ENCODE measurements at regions not wholly inside any gene's neighbourhood (a gene's known extent, or its start where the extent isn't known, plus 50 kb on each side); places are given as distances from the start of the nearest gene placed in this dataset.

GRCh38 chr11:122173074-122173450 lies 57.0 kb upstream of the BLID start:
- intact Hi-C loops (cut with micrococcal nuclease): no loop called here
- no peaks in the 10 kb centered on the region for H3K9me3 ChIP-seq (replicated peaks; ENCODE audit: control insufficient read depth, insufficient read depth, low read depth, low read length)
- H3K9me1 ChIP-seq (ENCODE audit: control insufficient read depth, insufficient read depth, low read length): no peaks in the 10 kb centered on the region
- H3K4me2 ChIP-seq (ENCODE audit: insufficient read depth, low read length): no peak overlapping the region
- no peaks in the 10 kb centered on the region for H3K27me3 ChIP-seq (ENCODE audit: control insufficient read depth in 2 of 2, insufficient read depth in 2 of 2, low read length in 2 of 2)
- CTCF ChIA-PET (ENCODE audit: low intra/inter-chr PET ratio): no interaction called here
- no peaks in the 10 kb centered on the region for H3K4me1 ChIP-seq (replicated peaks in 1 of 2; ENCODE audit: control insufficient read depth in 2 of 2, insufficient read depth in 2 of 2, low read length in 2 of 2)
- H3K79me2 ChIP-seq (ENCODE audit: control insufficient read depth, insufficient read depth, low read length): no peaks in the 10 kb centered on the region
- BruUV-seq (replicated peaks): no TSS peak
- 0% methylated on average over 1 of the region's 1 CpG for WGBS (ENCODE audit: insufficient coverage, low coverage, missing lambda C conversion rate)
- TF ChIP-seq RCOR1 (IDR thresholded peaks at IDR 0.05; ENCODE audit: borderline replicate concordance in 1 of 2, low read depth in 2 of 2, low read length in 2 of 2) (no peak), GATA2 (CRISPR knock-in tag; IDR thresholded peaks at IDR 0.05) (no peak), KAT8 (IDR thresholded peaks at IDR 0.05; ENCODE audit: low read depth) (no peak), ZKSCAN3 (CRISPR knock-in tag; IDR thresholded peaks at IDR 0.05) (no peak)
- in situ Hi-C loops (cut with MboI): no loop called here
- POLR2A ChIA-PET: no interaction called here
- no peak overlapping the region for H3K4me3 ChIP-seq
- H4K20me1 ChIP-seq (replicated peaks; ENCODE audit: control insufficient read depth, insufficient read depth, low read length): no peaks in the 10 kb centered on the region
- no peak for FAIRE-seq
- no peak overlapping the region for H3K9ac ChIP-seq (ENCODE audit: insufficient read depth in 1 of 2, low read depth in 2 of 2, low read length in 2 of 2)
- H2AFZ ChIP-seq (ENCODE audit: low read depth, low read length): no peak overlapping the region
- no peak for ATAC-seq
- DNase-seq (ENCODE audit: extremely low read depth in 1 of 4, low spot score in 3 of 4): no peak
- H3K36me3 ChIP-seq (ENCODE audit: control insufficient read depth, insufficient read depth, low read length): no peaks in the 10 kb centered on the region
- H3K27ac ChIP-seq (ENCODE audit: extremely low read depth, low read depth, low read length): no peak overlapping the region

GRCh38 chr11:122172352-122173073 lies 56.5 kb upstream of the BLID start:
- ChIA-PET POLR2A (no interaction called here), CTCF (ENCODE audit: low intra/inter-chr PET ratio) (no interaction called here)
- no TSS peak for BruUV-seq (replicated peaks)
- Histone ChIP-seq H3K27me3 (ENCODE audit: control insufficient read depth in 2 of 2, insufficient read depth in 2 of 2, low read length in 2 of 2) (no peaks in the 10 kb centered on the region), H3K9ac (ENCODE audit: insufficient read depth in 1 of 2, low read depth in 2 of 2, low read length in 2 of 2) (no peak overlapping the region), H3K9me3 (replicated peaks; ENCODE audit: control insufficient read depth, insufficient read depth, low read depth, low read length) (no peaks in the 10 kb centered on the region), H3K4me3 (no peak overlapping the region), H3K9me1 (ENCODE audit: control insufficient read depth, insufficient read depth, low read length) (no peaks in the 10 kb centered on the region), H3K4me1 (replicated peaks in 1 of 2; ENCODE audit: control insufficient read depth in 2 of 2, insufficient read depth in 2 of 2, low read length in 2 of 2) (no peaks in the 10 kb centered on the region), H3K36me3 (ENCODE audit: control insufficient read depth, insufficient read depth, low read length) (no peaks in the 10 kb centered on the region), H3K4me2 (ENCODE audit: insufficient read depth, low read length) (no peak overlapping the region), H3K27ac (ENCODE audit: extremely low read depth, low read depth, low read length) (no peak overlapping the region), H4K20me1 (replicated peaks; ENCODE audit: control insufficient read depth, insufficient read depth, low read length) (no peaks in the 10 kb centered on the region), H3K79me2 (ENCODE audit: control insufficient read depth, insufficient read depth, low read length) (no peaks in the 10 kb centered on the region), H2AFZ (ENCODE audit: low read depth, low read length) (no peak overlapping the region)
- no peak for FAIRE-seq
- 5% methylated on average over 3 of the region's 3 CpGs for WGBS (ENCODE audit: insufficient coverage, low coverage, missing lambda C conversion rate)
- no peak for ATAC-seq
- intact Hi-C loops (cut with micrococcal nuclease) (no loop called here), in situ Hi-C loops (cut with MboI) (no loop called here)
- no peak for DNase-seq (ENCODE audit: extremely low read depth in 1 of 4, low spot score in 3 of 4)
- TF ChIP-seq HNRNPL (IDR thresholded peaks at IDR 0.05; ENCODE audit: low read depth, low read length) (no peak), SMARCE1 (IDR thresholded peaks at IDR 0.05) (no peak), BCLAF1 (IDR thresholded peaks at IDR 0.05; ENCODE audit: borderline replicate concordance in 1 of 2, control insufficient read depth in 1 of 2, low read depth in 2 of 2, low read length in 1 of 2) (no peak), PTRF (tag; IDR thresholded peaks at IDR 0.05) (no peak), EWSR1 (IDR thresholded peaks at IDR 0.05; ENCODE audit: borderline replicate concordance, low read depth, partially characterized antibody) (no peak), MTA3 (IDR thresholded peaks at IDR 0.05; ENCODE audit: borderline replicate concordance) (no peak), DDX20 (tag; IDR thresholded peaks at IDR 0.05; ENCODE audit: low read depth) (no peak)
- TF ChIP-seq, protein P1, sequence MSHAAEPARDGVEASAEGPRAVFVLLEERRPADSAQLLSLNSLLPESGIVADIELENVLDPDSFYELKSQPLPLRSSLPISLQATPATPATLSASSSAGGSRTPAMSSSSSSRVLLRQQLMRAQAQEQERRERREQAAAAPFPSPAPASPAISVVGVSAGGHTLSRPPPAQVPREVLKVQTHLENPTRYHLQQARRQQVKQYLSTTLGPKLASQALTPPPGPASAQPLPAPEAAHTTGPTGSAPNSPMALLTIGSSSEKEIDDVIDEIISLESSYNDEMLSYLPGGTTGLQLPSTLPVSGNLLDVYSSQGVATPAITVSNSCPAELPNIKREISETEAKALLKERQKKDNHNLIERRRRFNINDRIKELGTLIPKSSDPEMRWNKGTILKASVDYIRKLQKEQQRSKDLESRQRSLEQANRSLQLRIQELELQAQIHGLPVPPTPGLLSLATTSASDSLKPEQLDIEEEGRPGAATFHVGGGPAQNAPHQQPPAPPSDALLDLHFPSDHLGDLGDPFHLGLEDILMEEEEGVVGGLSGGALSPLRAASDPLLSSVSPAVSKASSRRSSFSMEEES (CRISPR knock-in tag; IDR thresholded peaks at IDR 0.05): no peak

Data from K562 (cell line).